ENCODE measurements at regions not wholly inside any gene's neighbourhood (a gene's known extent, or its start where the extent isn't known, plus 50 kb on each side); places are given as distances from the start of the nearest gene placed in this dataset.

- intact Hi-C loops (cut with DNase I) = no loop called here
- Histone ChIP-seq H3K27ac (no peak overlapping the region), H3K36me3 (no peaks in the 10 kb centered on the region), H3K4me3 (no peak overlapping the region), H3K27me3 (no peaks in the 10 kb centered on the region), H3K4me1 (no peaks in the 10 kb centered on the region), H3K9me3 (no peaks in the 10 kb centered on the region)
- no peak for DNase-seq (ENCODE audit: low spot score in 2 of 2)
- TF ChIP-seq CTCF (IDR thresholded peaks at IDR 0.05) = no peak
Observed at GRCh38 chr14:106207316-106207715, 680.9 kb downstream of the TMEM121 start.

GRCh38 chr14:106208794-106209193 is 682.4 kb downstream of the TMEM121 start:
- Histone ChIP-seq H3K4me1 (no peaks in the 10 kb centered on the region), H3K4me3 (no peak overlapping the region), H3K27me3 (no peaks in the 10 kb centered on the region), H3K27ac (no peak overlapping the region), H3K36me3 (no peaks in the 10 kb centered on the region), H3K9me3 (no peaks in the 10 kb centered on the region)
- intact Hi-C loops (cut with DNase I) = no loop called here
- no peak for DNase-seq (ENCODE audit: low spot score in 2 of 2)
- no peak for TF ChIP-seq CTCF (IDR thresholded peaks at IDR 0.05)

- Histone ChIP-seq H3K27ac (no peak overlapping the region), H3K27me3 (no peaks in the 10 kb centered on the region), H3K36me3 (no peaks in the 10 kb centered on the region), H3K4me1 (no peaks in the 10 kb centered on the region), H3K4me3 (no peak overlapping the region), H3K9me3 (no peaks in the 10 kb centered on the region)
- intact Hi-C loops (cut with DNase I) = no loop called here
- DNase-seq (ENCODE audit: low spot score in 2 of 2) = no peak
- TF ChIP-seq CTCF (IDR thresholded peaks at IDR 0.05) = no peak
Observed at GRCh38 chr14:106209755-106210154, 683.4 kb downstream of the TMEM121 start.

GRCh38 chr14:106210650-106211049 is 684.3 kb downstream of the TMEM121 start:
- Histone ChIP-seq H3K9me3 (no peaks in the 10 kb centered on the region), H3K27me3 (no peaks in the 10 kb centered on the region), H3K4me1 (no peaks in the 10 kb centered on the region), H3K36me3 (no peaks in the 10 kb centered on the region), H3K27ac (no peak overlapping the region), H3K4me3 (no peak overlapping the region)
- intact Hi-C loops (cut with DNase I) = no loop called here
- TF ChIP-seq CTCF (IDR thresholded peaks at IDR 0.05) = no peak
- DNase-seq (ENCODE audit: low spot score in 2 of 2) = no peak

- DNase-seq (ENCODE audit: low spot score in 2 of 2) = no peak
- Histone ChIP-seq H3K4me3 (no peak overlapping the region), H3K36me3 (no peaks in the 10 kb centered on the region), H3K27me3 (no peaks in the 10 kb centered on the region), H3K9me3 (no peaks in the 10 kb centered on the region), H3K4me1 (no peaks in the 10 kb centered on the region), H3K27ac (no peak overlapping the region)
- intact Hi-C loops (cut with DNase I) = no loop called here
- TF ChIP-seq CTCF (IDR thresholded peaks at IDR 0.05) = no peak
Observed at GRCh38 chr14:106211334-106211900, 685.0 kb downstream of the TMEM121 start.

GRCh38 chr14:106215229-106215628 is 688.8 kb downstream of the TMEM121 start:
- Histone ChIP-seq H3K4me3 (no peak overlapping the region), H3K36me3 (no peaks in the 10 kb centered on the region), H3K4me1 (no peaks in the 10 kb centered on the region), H3K9me3 (no peaks in the 10 kb centered on the region), H3K27ac (no peak overlapping the region), H3K27me3 (no peaks in the 10 kb centered on the region)
- intact Hi-C loops (cut with DNase I) = no loop called here
- TF ChIP-seq CTCF (IDR thresholded peaks at IDR 0.05) = no peak
- DNase-seq (ENCODE audit: low spot score in 2 of 2) = no peak

Data from ascending aorta (tissue), 2 donors.